ENCODE measurements at regions not wholly inside any gene's neighbourhood (a gene's known extent, or its start where the extent isn't known, plus 50 kb on each side); places are given as distances from the start of the nearest gene placed in this dataset.

- ChIA-PET POLR2A (ENCODE audit: partially characterized antibody) (no interaction called here), CTCF (ENCODE audit: partially characterized antibody) (no interaction called here)
- Histone ChIP-seq H4K5ac (ENCODE audit: insufficient read length, low read depth, low read length) (no peak overlapping the region), H3K27ac (ENCODE audit: low read depth, low read length) (no peak overlapping the region), H2BK12ac (ENCODE audit: low read depth, low read length) (no peak overlapping the region), H3K79me2 (ENCODE audit: control insufficient read depth in 1 of 2, insufficient read depth in 2 of 2, low read length in 2 of 2) (no peaks in the 10 kb centered on the region), H2BK20ac (ENCODE audit: low read length) (no peak overlapping the region), H3K9me3 (ENCODE audit: insufficient read depth in 2 of 2, low read depth in 1 of 2, low read length in 1 of 2) (no peaks in the 10 kb centered on the region), H2BK15ac (ENCODE audit: low read length) (no peak overlapping the region), H3K4me1 (replicated peaks in 1 of 4; ENCODE audit: control insufficient read depth in 3 of 4, insufficient read depth in 4 of 4, low read length in 3 of 4) (no peaks in the 10 kb centered on the region), H3K9ac (replicated peaks in 1 of 4; ENCODE audit: extremely low read depth in 1 of 4, low read depth in 3 of 4, low read length in 3 of 4) (no peak overlapping the region), H3K4me3 (ENCODE audit: extremely low read depth in 1 of 4, insufficient read depth in 2 of 4, low read depth in 3 of 4, low read length in 4 of 4) (no peak overlapping the region), H3K56ac (replicated peaks; ENCODE audit: insufficient read length, low read depth, low read length) (no peak overlapping the region), H3K4me2 (ENCODE audit: insufficient read depth in 1 of 2, low read depth in 2 of 2, low read length in 2 of 2) (no peak overlapping the region), H4K20me1 (replicated peaks in 1 of 2; ENCODE audit: control insufficient read depth in 1 of 2, insufficient read depth in 2 of 2, low read length in 2 of 2) (no peaks in the 10 kb centered on the region), H3K18ac (ENCODE audit: extremely low read depth, low read length) (no peak overlapping the region), H3K23me2 (ENCODE audit: low read depth, low read length) (no peaks in the 10 kb centered on the region), H3K14ac (ENCODE audit: insufficient read length) (no peak overlapping the region), H3K79me1 (ENCODE audit: low read depth, low read length) (no peaks in the 10 kb centered on the region), H3K4ac (replicated peaks; ENCODE audit: insufficient read length, low read depth, low read length) (no peak overlapping the region), H2AK5ac (ENCODE audit: low read depth, low read length) (no peak overlapping the region), H3K36me3 (ENCODE audit: control insufficient read depth in 2 of 4, insufficient read depth in 4 of 4, low read length in 3 of 4) (no peaks in the 10 kb centered on the region), H2BK5ac (ENCODE audit: low read depth, low read length) (no peak overlapping the region), H4K91ac (replicated peaks; ENCODE audit: insufficient read length, low read length) (no peak overlapping the region), H4K8ac (ENCODE audit: extremely low read depth, insufficient read depth, low read length) (no peak overlapping the region), H3K27me3 (replicated peaks in 1 of 4; ENCODE audit: control insufficient read depth in 3 of 4, extremely low read depth in 1 of 4, insufficient read depth in 3 of 4, low read length in 3 of 4) (no peaks in the 10 kb centered on the region), H2BK120ac (replicated peaks; ENCODE audit: low read depth, low read length) (no peak overlapping the region), H2AFZ (ENCODE audit: low read length) (no peak overlapping the region), H3K23ac (ENCODE audit: insufficient read length) (no peak overlapping the region)
- DNase-seq (ENCODE audit: low read depth in 1 of 2, low spot score in 2 of 2) (no peak), FAIRE-seq (no peak)
- 93% methylated on average over 10 of the region's 10 CpGs; no CpG with 5 or more reads in 1 of the 2 experiments for WGBS, 2 experiments (ENCODE audit: extremely low coverage in 1 of 2, insufficient coverage in 1 of 2, insufficient read length in 1 of 2, insufficient replicate concordance in 2 of 2, low coverage in 1 of 2, low lambda C conversion rate in 2 of 2, missing lambda C conversion rate in 1 of 2)
- TF ChIP-seq GABPA (IDR thresholded peaks at IDR 0.05; ENCODE audit: borderline replicate concordance, insufficient read depth, low read length) (no peak), CBX5 (IDR thresholded peaks at IDR 0.05; ENCODE audit: low read depth, low read length) (no peak), YY1 (IDR thresholded peaks at IDR 0.05; ENCODE audit: low read depth, low read length) (no peak), ASH2L (IDR thresholded peaks at IDR 0.05; ENCODE audit: low read length) (no peak), POLR2AphosphoS5 (IDR thresholded peaks at IDR 0.05; ENCODE audit: low read depth, low read length) (no peak), KDM5A (IDR thresholded peaks at IDR 0.05; ENCODE audit: low read length) (no peak), EGR1 (IDR thresholded peaks at IDR 0.05; ENCODE audit: borderline replicate concordance, low read depth, low read length) (no peak), EP300 (IDR thresholded peaks at IDR 0.05; ENCODE audit: borderline replicate concordance in 1 of 2, low read depth in 2 of 2, low read length in 2 of 2) (no peak), E2F6 (IDR thresholded peaks at IDR 0.05) (no peak), HDAC2 (IDR thresholded peaks at IDR 0.05; ENCODE audit: borderline replicate concordance in 1 of 2, low read depth in 2 of 2, low read length in 2 of 2) (no peak)
Observed at GRCh38 chr15:94770199-94770598, 538.8 kb downstream of the MCTP2 start.

Data from H1 (cell line).